A673 (cell line): ENCODE measurements at regions not wholly inside any gene's neighbourhood (a gene's known extent, or its start where the extent isn't known, plus 50 kb on each side); places are given as distances from the start of the nearest gene placed in this dataset.

Experiments
- EZH2 ChIP-seq: fragments of 200-600 bp; sonication (generic); IDR thresholded peaks from 2 replicates; pipeline ENCODE4 v1.6.1; 2017; ENCODE audit warnings: borderline replicate concordance, low read depth, mild to moderate bottlenecking, mixed read lengths, antibody characterized with exemption, low read length; ENCODE audit not compliant: poor library complexity, severe bottlenecking
- TF ChIP-seq, protein P1 (sequence below): fragments of 300-800, 200-600 bp; sonication (generic); conservative IDR thresholded peaks from 2 replicates; pipeline ENCODE4 v1.5.1; 2017; ENCODE audit warnings: low read depth, mild to moderate bottlenecking, antibody characterized with exemption, low read length, moderate library complexity, mixed read lengths

- TF ChIP-seq, protein P1, sequence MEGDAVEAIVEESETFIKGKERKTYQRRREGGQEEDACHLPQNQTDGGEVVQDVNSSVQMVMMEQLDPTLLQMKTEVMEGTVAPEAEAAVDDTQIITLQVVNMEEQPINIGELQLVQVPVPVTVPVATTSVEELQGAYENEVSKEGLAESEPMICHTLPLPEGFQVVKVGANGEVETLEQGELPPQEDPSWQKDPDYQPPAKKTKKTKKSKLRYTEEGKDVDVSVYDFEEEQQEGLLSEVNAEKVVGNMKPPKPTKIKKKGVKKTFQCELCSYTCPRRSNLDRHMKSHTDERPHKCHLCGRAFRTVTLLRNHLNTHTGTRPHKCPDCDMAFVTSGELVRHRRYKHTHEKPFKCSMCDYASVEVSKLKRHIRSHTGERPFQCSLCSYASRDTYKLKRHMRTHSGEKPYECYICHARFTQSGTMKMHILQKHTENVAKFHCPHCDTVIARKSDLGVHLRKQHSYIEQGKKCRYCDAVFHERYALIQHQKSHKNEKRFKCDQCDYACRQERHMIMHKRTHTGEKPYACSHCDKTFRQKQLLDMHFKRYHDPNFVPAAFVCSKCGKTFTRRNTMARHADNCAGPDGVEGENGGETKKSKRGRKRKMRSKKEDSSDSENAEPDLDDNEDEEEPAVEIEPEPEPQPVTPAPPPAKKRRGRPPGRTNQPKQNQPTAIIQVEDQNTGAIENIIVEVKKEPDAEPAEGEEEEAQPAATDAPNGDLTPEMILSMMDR, result no peak
- no peak for TF ChIP-seq EZH2
Observed at GRCh38 chr6:73878403-73878802, 182.4 kb downstream of the CD109 start.
